ENCODE measurements at regions not wholly inside any gene's neighbourhood (a gene's known extent, or its start where the extent isn't known, plus 50 kb on each side); places are given as distances from the start of the nearest gene placed in this dataset.

- H3K36me3 ChIP-seq: no peaks in the 10 kb centered on the region
- no peaks in the 10 kb centered on the region for H3K4me1 ChIP-seq
- no peaks in the 10 kb centered on the region for H3K27me3 ChIP-seq
- no peak overlapping the region for H3K4me3 ChIP-seq
- DNase-seq (ENCODE audit: low spot score in 2 of 2): no peak
- no peak for TF ChIP-seq CTCF (IDR thresholded peaks at IDR 0.05)
- TF ChIP-seq EP300 (IDR thresholded peaks at IDR 0.05): no peak
- no peak for TF ChIP-seq POLR2A (IDR thresholded peaks at IDR 0.05)
- no peak overlapping the region for H3K27ac ChIP-seq
- H3K9me3 ChIP-seq: peaks cover 0 to 2% (median 0%) of the 10 kb centered on the region in 4 donors
Observed at GRCh38 chr6:85273870-85274269, 176.0 kb upstream of the NT5E start.

GRCh38 chr6:85273046-85273445, 176.8 kb upstream of the NT5E start:
- WGBS, 2 donors: 65 to 69% methylated on average over 4 of the region's 4 CpGs
- H3K36me3 ChIP-seq: no peaks in the 10 kb centered on the region
- TF ChIP-seq POLR2A (IDR thresholded peaks at IDR 0.05) (no peak), EP300 (IDR thresholded peaks at IDR 0.05) (no peak), CTCF (IDR thresholded peaks at IDR 0.05) (no peak)
- no peaks in the 10 kb centered on the region for H3K4me1 ChIP-seq
- DNase-seq (ENCODE audit: low spot score in 2 of 2): no peak
- no peaks in the 10 kb centered on the region for H3K27me3 ChIP-seq
- H3K9me3 ChIP-seq: peaks cover 0 to 2% (median 0%) of the 10 kb centered on the region in 4 donors
- no peak overlapping the region for H3K27ac ChIP-seq
- H3K4me3 ChIP-seq: no peak overlapping the region

- TF ChIP-seq POLR2A (IDR thresholded peaks at IDR 0.05): no peak
- no peak for TF ChIP-seq EP300 (IDR thresholded peaks at IDR 0.05)
- TF ChIP-seq CTCF (IDR thresholded peaks at IDR 0.05): no peak
- Histone ChIP-seq H3K27ac (no peak overlapping the region), H3K9me3 (peaks cover 0 to 2% (median 0%) of the 10 kb centered on the region in 4 donors), H3K4me3 (no peak overlapping the region), H3K27me3 (no peaks in the 10 kb centered on the region), H3K36me3 (no peaks in the 10 kb centered on the region), H3K4me1 (no peaks in the 10 kb centered on the region)
- WGBS, 2 donors: 38 to 42% methylated on average over 3 of the region's 3 CpGs
- no peak for DNase-seq (ENCODE audit: low spot score in 2 of 2)
Observed at GRCh38 chr6:85272592-85272991, 177.3 kb upstream of the NT5E start.

- H3K4me1 ChIP-seq: no peaks in the 10 kb centered on the region
- H3K27me3 ChIP-seq: no peaks in the 10 kb centered on the region
- no peak overlapping the region for H3K4me3 ChIP-seq
- no peak for DNase-seq (ENCODE audit: low spot score in 2 of 2)
- 68 to 74% methylated on average over 3 of the region's 3 CpGs for WGBS, 2 donors
- no peak overlapping the region for H3K27ac ChIP-seq
- H3K36me3 ChIP-seq: no peaks in the 10 kb centered on the region
- TF ChIP-seq EP300 (IDR thresholded peaks at IDR 0.05) (no peak), POLR2A (IDR thresholded peaks at IDR 0.05) (no peak), CTCF (IDR thresholded peaks at IDR 0.05) (no peak)
- H3K9me3 ChIP-seq: no peaks in the 10 kb centered on the region
Observed at GRCh38 chr6:85262621-85263020, 187.3 kb upstream of the NT5E start.

- Histone ChIP-seq H3K36me3 (no peaks in the 10 kb centered on the region), H3K4me3 (no peak overlapping the region), H3K27me3 (no peaks in the 10 kb centered on the region), H3K4me1 (no peaks in the 10 kb centered on the region), H3K27ac (no peak overlapping the region), H3K9me3 (no peaks in the 10 kb centered on the region)
- peak in 1 of 2 donors; percentile 38 for DNase-seq (ENCODE audit: low spot score in 2 of 2)
- no peak for TF ChIP-seq CTCF (IDR thresholded peaks at IDR 0.05)
- peak in 1 of 2 donors; percentile 38 for TF ChIP-seq EP300 (IDR thresholded peaks at IDR 0.05)
- TF ChIP-seq POLR2A (IDR thresholded peaks at IDR 0.05): no peak
- 54 to 58% methylated on average over 6 of the region's 6 CpGs for WGBS, 2 donors
Observed at GRCh38 chr6:85261271-85261670, 188.6 kb upstream of the NT5E start.
